Naive B cell (primary cell): ENCODE measurements at regions not wholly inside any gene's neighbourhood (a gene's known extent, or its start where the extent isn't known, plus 50 kb on each side); places are given as distances from the start of the nearest gene placed in this dataset.
"Not testable (repeated sequence)": the region's sequence is repeated elsewhere in the genome, so short reads cannot be mapped to it uniquely, and the experiment has no call there.

Experiments
- ATAC-seq, 2 donors: fragments of 150-1000 bp; cut with Tn5 transposase; 2 replicates each; pipeline ENCODE4 v1.10.0; 2021; ENCODE audit warnings: low read depth in 2 of 2, mild to moderate bottlenecking in 2 of 2, moderate library complexity in 2 of 2
- DNase-seq: peaks from one replicate; pipeline ENCODE4 v3.0.0; 2022
- H3K27ac Mint-ChIP-seq, 6 donors: one replicate each; pipeline ENCODE4 v1.8.0; 2020 to 2022; ENCODE audit warnings: mild to moderate bottlenecking in 6 of 6, mixed read lengths in 6 of 6, moderate library complexity in 5 of 6, inconsistent platforms in 2 of 6
- H3K27me3 Mint-ChIP-seq, 3 donors: one replicate each; pipeline ENCODE4 v1.8.0; 2021 to 2022; ENCODE audit warnings: mixed read lengths in 3 of 3, mild to moderate bottlenecking in 1 of 3
- H3K36me3 Mint-ChIP-seq, 2 donors: one replicate each; pipeline ENCODE4 v1.8.0; 2020 to 2022; ENCODE audit warnings: mixed read lengths in 2 of 2, inconsistent platforms in 1 of 2, mild to moderate bottlenecking in 1 of 2
- H3K4me1 Mint-ChIP-seq, 3 donors: one replicate each; pipeline ENCODE4 v1.8.0; 2020 to 2022; ENCODE audit warnings: mixed read lengths in 3 of 3, inconsistent platforms in 1 of 3, mild to moderate bottlenecking in 1 of 3, moderate library complexity in 1 of 3
- H3K4me3 Mint-ChIP-seq, 8 donors: one replicate each; pipeline ENCODE4 v1.8.0; 2020 to 2022; ENCODE audit warnings: mild to moderate bottlenecking in 8 of 8, mixed read lengths in 8 of 8, moderate library complexity in 8 of 8, inconsistent platforms in 2 of 8
- H3K9me3 Mint-ChIP-seq, 7 donors: one replicate each; pipeline ENCODE4 v1.8.0; 2020 to 2022; ENCODE audit warnings: mixed read lengths in 7 of 7, mild to moderate bottlenecking in 5 of 7, inconsistent platforms in 2 of 7, moderate library complexity in 1 of 7

GRCh38 chr2:38146907-38147307 is 71.0 kb upstream of the CYP1B1 start:
- DNase-seq, result no peak
- Mint-ChIP-seq H3K27me3 (peaks cover 3 to 16% (median 11%) of the 10 kb centered on the region in 3 donors), H3K27ac (peak overlapping the region in 1 of 6 donors; percentile 52), H3K4me1 (no peaks in the 10 kb centered on the region), H3K36me3 (no peaks in the 10 kb centered on the region), H3K4me3 (no peak overlapping the region), H3K9me3 (peaks cover 0 to 5% (median 0%) of the 10 kb centered on the region in 7 donors)
- ATAC-seq, result no peak

- peaks cover 3 to 20% (median 11%) of the 10 kb centered on the region in 3 donors for H3K27me3 Mint-ChIP-seq
- ATAC-seq, result no peak
- H3K9me3 Mint-ChIP-seq, result peaks cover 0 to 5% (median 0%) of the 10 kb centered on the region in 7 donors
- H3K36me3 Mint-ChIP-seq, result no peaks in the 10 kb centered on the region
- H3K4me3 Mint-ChIP-seq, result no peak overlapping the region
- no peaks in the 10 kb centered on the region for H3K4me1 Mint-ChIP-seq
- no peak overlapping the region for H3K27ac Mint-ChIP-seq
- no peak for DNase-seq
Measured at GRCh38 chr2:38146275-38146906, 70.4 kb upstream of the CYP1B1 start.

GRCh38 chr2:38145236-38145635 is 69.3 kb upstream of the CYP1B1 start:
- H3K4me3 Mint-ChIP-seq, result no peak overlapping the region
- peaks cover 3 to 18% (median 11%) of the 10 kb centered on the region in 3 donors for H3K27me3 Mint-ChIP-seq
- H3K36me3 Mint-ChIP-seq, result no peaks in the 10 kb centered on the region
- no peaks in the 10 kb centered on the region for H3K4me1 Mint-ChIP-seq
- peaks cover 0 to 5% (median 0%) of the 10 kb centered on the region in 7 donors for H3K9me3 Mint-ChIP-seq
- DNase-seq (no peak), ATAC-seq (no peak)
- no peak overlapping the region for H3K27ac Mint-ChIP-seq

GRCh38 chr2:38142627-38143026 is 66.7 kb upstream of the CYP1B1 start:
- no peak overlapping the region for H3K27ac Mint-ChIP-seq
- H3K9me3 Mint-ChIP-seq, result peaks cover 0 to 2% (median 0%) of the 10 kb centered on the region in 7 donors
- no peaks in the 10 kb centered on the region for H3K4me1 Mint-ChIP-seq
- DNase-seq (no peak), ATAC-seq (no peak)
- H3K27me3 Mint-ChIP-seq, result peaks cover 4 to 14% (median 8%) of the 10 kb centered on the region in 3 donors
- no peaks in the 10 kb centered on the region for H3K36me3 Mint-ChIP-seq
- no peak overlapping the region for H3K4me3 Mint-ChIP-seq

DNA sequence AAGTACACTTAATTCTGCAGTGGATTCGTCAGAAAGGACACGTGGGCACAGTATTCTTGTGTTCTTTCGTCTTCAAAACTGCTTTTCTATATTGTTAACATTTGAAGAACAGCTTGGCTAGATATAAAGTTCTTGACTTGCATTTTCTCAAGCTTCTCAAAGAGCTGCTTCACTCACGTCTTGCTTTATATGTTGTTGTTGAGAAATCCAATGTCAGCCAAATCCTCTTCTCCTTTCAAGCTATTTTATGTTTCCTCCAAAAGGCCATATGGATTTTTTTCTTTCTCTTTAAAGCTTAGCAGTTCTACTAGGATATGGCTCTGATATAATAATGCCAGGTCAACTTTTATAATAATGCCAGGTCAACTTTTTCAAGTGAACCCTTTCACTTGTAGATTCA is 65.5 kb upstream of the CYP1B1 start:
- Mint-ChIP-seq H3K36me3 (peaks cover 0 to 8% of the 10 kb centered on the region in 2 donors), H3K9me3 (peaks cover 0 to 8% (median 4%) of the 10 kb centered on the region in 7 donors), H3K27me3 (peaks cover 0 to 17% (median 4%) of the 10 kb centered on the region in 3 donors), H3K4me3 (no peak overlapping the region), H3K4me1 (no peaks in the 10 kb centered on the region), H3K27ac (no peak overlapping the region)
- ATAC-seq (no peak), DNase-seq (no peak)

- Mint-ChIP-seq H3K9me3 (peaks cover 0 to 18% (median 6%) of the 10 kb centered on the region in 7 donors), H3K4me3 (no peak overlapping the region), H3K27me3 (peaks cover 0 to 28% (median 4%) of the 10 kb centered on the region in 3 donors), H3K27ac (no peak overlapping the region), H3K36me3 (peaks cover 0 to 8% of the 10 kb centered on the region in 2 donors), H3K4me1 (no peaks in the 10 kb centered on the region)
- DNase-seq (no peak), ATAC-seq (no peak)
Measured at GRCh38 chr2:38138996-38139395, 63.0 kb upstream of the CYP1B1 start.

DNA sequence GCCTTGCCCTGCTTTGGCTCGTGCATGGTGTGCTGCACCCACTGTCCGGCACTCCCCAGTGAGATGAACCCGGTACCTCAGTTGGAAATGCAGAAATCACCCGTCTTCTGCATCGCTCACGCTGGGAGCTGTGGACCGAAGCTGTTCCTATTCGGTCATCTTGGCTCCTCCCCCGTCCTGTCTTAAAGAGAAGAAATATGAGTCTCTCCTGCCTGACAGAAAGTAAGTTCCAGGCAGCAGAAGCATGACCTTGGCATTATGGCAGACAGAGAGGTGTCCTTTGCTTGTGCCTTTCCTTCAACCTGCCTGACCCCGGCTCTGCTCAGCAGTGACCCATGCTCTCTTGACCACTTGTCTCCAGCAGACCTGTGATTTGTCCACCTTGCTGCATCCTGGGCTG is 62.5 kb upstream of the CYP1B1 start:
- peaks cover 0 to 28% (median 4%) of the 10 kb centered on the region in 3 donors for H3K27me3 Mint-ChIP-seq
- no peaks in the 10 kb centered on the region for H3K4me1 Mint-ChIP-seq
- H3K9me3 Mint-ChIP-seq, result peaks cover 0 to 18% (median 6%) of the 10 kb centered on the region in 7 donors
- no peak overlapping the region for H3K4me3 Mint-ChIP-seq
- H3K36me3 Mint-ChIP-seq, result peaks cover 0 to 8% of the 10 kb centered on the region in 2 donors
- no peak for DNase-seq
- no peak overlapping the region for H3K27ac Mint-ChIP-seq
- ATAC-seq, result no peak

GRCh38 chr2:38137958-38138357 is 62.0 kb upstream of the CYP1B1 start:
- not testable (repeated sequence) for H3K4me1 Mint-ChIP-seq, H3K4me3 Mint-ChIP-seq, H3K36me3 Mint-ChIP-seq, ATAC-seq, H3K27ac Mint-ChIP-seq, DNase-seq
- Mint-ChIP-seq H3K27me3 (peaks cover 0 to 28% (median 4%) of the 10 kb centered on the region in 3 donors), H3K9me3 (peaks cover 0 to 18% (median 6%) of the 10 kb centered on the region in 7 donors)

GRCh38 chr2:38131676-38132075 is 55.7 kb upstream of the CYP1B1 start:
- Mint-ChIP-seq H3K36me3 (peaks cover 3 to 8% of the 10 kb centered on the region in 2 donors), H3K4me3 (no peak overlapping the region), H3K9me3 (peaks cover 4 to 30% (median 14%) of the 10 kb centered on the region in 7 donors), H3K4me1 (peaks cover 5 to 8% (median 7%) of the 10 kb centered on the region in 3 donors), H3K27ac (no peak overlapping the region), H3K27me3 (peaks cover 0 to 12% (median 0%) of the 10 kb centered on the region in 3 donors)
- DNase-seq, result no peak
- ATAC-seq, result no peak

DNA sequence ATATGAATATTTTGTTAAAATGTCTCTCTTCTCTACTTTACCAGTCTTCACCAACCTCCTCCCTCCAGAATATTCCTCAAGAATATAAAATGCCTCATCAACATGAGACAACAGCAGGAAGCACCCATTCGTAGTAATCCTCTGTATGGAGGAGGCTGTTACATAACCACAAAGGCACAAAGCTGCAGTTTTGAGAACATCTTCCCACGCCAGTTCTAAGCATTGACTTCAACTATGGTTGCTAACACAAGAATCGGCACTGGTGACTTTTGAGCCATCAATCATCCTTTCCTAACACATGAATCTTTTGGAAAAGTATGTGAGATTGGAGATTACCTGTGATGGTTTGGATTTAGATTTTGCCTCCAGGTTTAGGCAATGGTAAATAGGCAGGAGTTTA is 54.9 kb upstream of the CYP1B1 start:
- peaks cover 0 to 6% (median 0%) of the 10 kb centered on the region in 3 donors for H3K27me3 Mint-ChIP-seq
- peaks cover 7 to 13% of the 10 kb centered on the region in 2 donors for H3K36me3 Mint-ChIP-seq
- peaks cover 5 to 8% (median 7%) of the 10 kb centered on the region in 3 donors for H3K4me1 Mint-ChIP-seq
- ATAC-seq, result no peak
- H3K4me3 Mint-ChIP-seq, result no peak overlapping the region
- no peak for DNase-seq
- H3K9me3 Mint-ChIP-seq, result peaks cover 6 to 30% (median 18%) of the 10 kb centered on the region in 7 donors
- no peak overlapping the region for H3K27ac Mint-ChIP-seq

- ATAC-seq (no peak), DNase-seq (no peak)
- Mint-ChIP-seq H3K27ac (no peak overlapping the region), H3K36me3 (peaks cover 7 to 13% of the 10 kb centered on the region in 2 donors), H3K4me3 (no peak overlapping the region), H3K4me1 (peaks cover 5 to 8% (median 7%) of the 10 kb centered on the region in 3 donors), H3K27me3 (no peaks in the 10 kb centered on the region), H3K9me3 (peaks cover 6 to 27% (median 18%) of the 10 kb centered on the region in 7 donors)
Measured at GRCh38 chr2:38129987-38130386, 54.0 kb upstream of the CYP1B1 start.

DNA sequence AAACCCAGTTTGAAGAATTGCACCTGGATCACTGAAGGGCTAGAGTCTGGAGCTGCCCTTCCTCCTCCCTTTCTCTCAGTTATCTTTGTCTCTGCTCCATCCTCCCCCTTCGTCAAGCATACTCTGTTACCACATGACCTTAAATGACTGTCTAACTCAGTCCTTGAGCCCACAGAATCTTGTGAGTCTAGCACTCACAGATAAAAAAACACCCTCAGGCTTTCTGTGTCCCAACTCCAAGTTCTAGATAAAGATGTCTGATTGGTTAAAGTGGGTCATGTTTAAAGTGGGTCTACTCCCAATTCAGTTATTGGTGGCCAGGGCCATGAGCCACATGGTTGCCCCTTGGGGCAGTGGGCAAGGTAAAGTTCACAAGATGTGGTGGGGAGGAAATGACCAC is 53.5 kb upstream of the CYP1B1 start:
- Mint-ChIP-seq H3K27ac (no peak overlapping the region), H3K9me3 (peaks cover 6 to 27% (median 18%) of the 10 kb centered on the region in 7 donors), H3K4me1 (peaks cover 5 to 8% (median 7%) of the 10 kb centered on the region in 3 donors), H3K27me3 (no peaks in the 10 kb centered on the region), H3K4me3 (no peak overlapping the region), H3K36me3 (peaks cover 7 to 13% of the 10 kb centered on the region in 2 donors)
- no peak for ATAC-seq
- DNase-seq, result no peak

DNA sequence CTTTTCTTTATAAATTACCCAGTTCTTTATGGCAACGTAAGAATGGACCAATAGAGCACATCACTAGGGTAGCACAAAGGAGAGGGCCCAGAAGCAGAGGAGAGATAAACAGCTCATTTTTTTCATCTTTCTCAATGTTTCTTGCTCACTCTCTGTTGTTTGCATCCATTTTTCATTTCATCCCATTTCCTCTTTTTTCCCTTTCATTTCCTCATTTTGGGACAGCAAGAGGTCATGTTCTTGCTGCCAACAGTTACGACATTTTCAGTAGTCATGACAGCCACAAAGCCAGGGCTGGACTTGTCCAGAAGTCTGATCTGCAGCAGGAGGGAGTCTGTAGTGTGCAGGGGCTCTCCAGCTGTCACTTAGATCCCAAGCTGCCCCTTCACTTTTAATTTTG is 52.7 kb upstream of the CYP1B1 start:
- Mint-ChIP-seq H3K36me3 (peaks cover 7 to 13% of the 10 kb centered on the region in 2 donors), H3K27me3 (no peaks in the 10 kb centered on the region), H3K9me3 (peaks cover 6 to 27% (median 18%) of the 10 kb centered on the region in 7 donors), H3K4me3 (peak overlapping the region in 1 of 8 donors; percentile 48), H3K27ac (peak overlapping the region in 4 of 6 donors; percentile 30 to 92 (median 79)), H3K4me1 (peaks cover 5 to 8% (median 7%) of the 10 kb centered on the region in 3 donors)
- no peak for DNase-seq
- ATAC-seq, result no peak

GRCh38 chr2:38127277-38127676 is 51.3 kb upstream of the CYP1B1 start:
- H3K4me3 Mint-ChIP-seq, result no peak overlapping the region
- H3K27me3 Mint-ChIP-seq, result no peaks in the 10 kb centered on the region
- H3K27ac Mint-ChIP-seq, result no peak overlapping the region
- ATAC-seq (no peak), DNase-seq (no peak)
- H3K36me3 Mint-ChIP-seq, result peaks cover 7 to 13% of the 10 kb centered on the region in 2 donors
- peaks cover 5 to 8% (median 7%) of the 10 kb centered on the region in 3 donors for H3K4me1 Mint-ChIP-seq
- H3K9me3 Mint-ChIP-seq, result peaks cover 6 to 27% (median 18%) of the 10 kb centered on the region in 7 donors
